ENCODE measurements at regions not wholly inside any gene's neighbourhood (a gene's known extent, or its start where the extent isn't known, plus 50 kb on each side); places are given as distances from the start of the nearest gene placed in this dataset.

- Histone ChIP-seq H3K27me3 (ENCODE audit: control insufficient read depth in 2 of 2, insufficient read depth in 2 of 2, low read length in 2 of 2) (no peaks in the 10 kb centered on the region), H3K4me1 (replicated peaks in 1 of 2; ENCODE audit: control insufficient read depth in 2 of 2, insufficient read depth in 2 of 2, low read length in 2 of 2) (peaks cover 0 to 20% of the 10 kb centered on the region in 2 experiments; a peak in 3 of 5 replicates), H3K79me2 (ENCODE audit: control insufficient read depth, insufficient read depth, low read length) (no peaks in the 10 kb centered on the region), H2AFZ (ENCODE audit: low read depth, low read length) (no peak overlapping the region), H3K36me3 (ENCODE audit: control insufficient read depth, insufficient read depth, low read length) (no peaks in the 10 kb centered on the region), H3K4me2 (ENCODE audit: insufficient read depth, low read length) (no peak overlapping the region), H3K9ac (ENCODE audit: insufficient read depth in 1 of 2, low read depth in 2 of 2, low read length in 2 of 2) (no peak overlapping the region), H3K9me3 (replicated peaks; ENCODE audit: control insufficient read depth, insufficient read depth, low read depth, low read length) (peaks cover 2% of the 10 kb centered on the region; the same call in 1 of the 2 replicates), H4K20me1 (replicated peaks; ENCODE audit: control insufficient read depth, insufficient read depth, low read length) (no peaks in the 10 kb centered on the region), H3K4me3 (no peak overlapping the region), H3K27ac (ENCODE audit: extremely low read depth, low read depth, low read length) (no peak overlapping the region), H3K9me1 (ENCODE audit: control insufficient read depth, insufficient read depth, low read length) (no peaks in the 10 kb centered on the region)
- no peak for ATAC-seq
- intact Hi-C loops (cut with micrococcal nuclease) = no loop called here
- in situ Hi-C loops (cut with MboI) = no loop called here
- BruUV-seq (replicated peaks) = no TSS peak
- 30% methylated on average over 3 of the region's 3 CpGs for WGBS (ENCODE audit: insufficient coverage, low coverage, missing lambda C conversion rate)
- FAIRE-seq = no peak
- POLR2A ChIA-PET = interaction anchor here (0.6 to 0.7 kb wide), 3 partner anchors 13 to 549 kb away, joined by 3 read pairs; no protein-coding TSS in a partner anchor
- peak in 1 of 4 experiments; percentile 14 for DNase-seq (ENCODE audit: extremely low read depth in 1 of 4, low spot score in 3 of 4)
- CTCF ChIA-PET (ENCODE audit: low intra/inter-chr PET ratio) = no interaction called here
- TF ChIP-seq CBFA2T2 (conservative IDR thresholded peaks at IDR 0.05) (peak; percentile 60), ZZZ3 (IDR thresholded peaks at IDR 0.05) (no peak), ETV1 (tag; conservative IDR thresholded peaks at IDR 0.05; ENCODE audit: low read depth) (no peak), ZNF146 (CRISPR knock-in tag; IDR thresholded peaks at IDR 0.05; ENCODE audit: unreplicated experiment) (no peak), THAP7 (CRISPR knock-in tag; IDR thresholded peaks at IDR 0.05) (no peak), RCOR1 (IDR thresholded peaks at IDR 0.05; ENCODE audit: borderline replicate concordance in 1 of 2, low read depth in 2 of 2, low read length in 2 of 2) (peak in 1 of 2 experiments; percentile 51; a peak in 1 of 4 replicates), NUFIP1 (IDR thresholded peaks at IDR 0.05; ENCODE audit: partially characterized antibody) (no peak), CBFB (CRISPR knock-in tag; IDR thresholded peaks at IDR 0.05) (no peak), ZNF766 (CRISPR knock-in tag; conservative IDR thresholded peaks at IDR 0.05) (no peak), HBP1 (CRISPR knock-in tag; IDR thresholded peaks at IDR 0.05) (no peak), HLTF (IDR thresholded peaks at IDR 0.05) (no peak), ARID1B (IDR thresholded peaks at IDR 0.05) (peak; percentile 74), NFIX (CRISPR knock-in tag; IDR thresholded peaks at IDR 0.05; ENCODE audit: low read depth) (no peak), ERF (CRISPR knock-in tag; IDR thresholded peaks at IDR 0.05) (no peak), MTA2 (IDR thresholded peaks at IDR 0.05; ENCODE audit: low read depth) (peak; percentile 46; the same call in 1 of the 2 replicates), ZKSCAN1 (IDR thresholded peaks at IDR 0.05; ENCODE audit: low read depth, low read length) (no peak), FOXO4 (CRISPR knock-in tag; IDR thresholded peaks at IDR 0.05) (no peak), MTA1 (IDR thresholded peaks at IDR 0.05; ENCODE audit: borderline replicate concordance) (peak; percentile 54; the same call in 1 of the 2 replicates), ZNF75A (CRISPR knock-in tag; IDR thresholded peaks at IDR 0.05) (peak; percentile 23; the same call in 1 of the 2 replicates), POLR3G (IDR thresholded peaks at IDR 0.05; ENCODE audit: extremely low read depth, insufficient read length, insufficient replicate concordance) (no peak), PPARD (CRISPR knock-in tag; IDR thresholded peaks at IDR 0.05) (no peak)
Observed at GRCh38 chr17:63378411-63379375, 67.4 kb downstream of the CYB561 start.
